Stimulated activated CD4-positive, alpha-beta T cell treated with anti-CD3 and anti-CD28 coated beads, Interleukin-1b, Interleukin-23, amount 100 ng/mL, for 1 hour (primary cell): ENCODE measurements at regions not wholly inside any gene's neighbourhood (a gene's known extent, or its start where the extent isn't known, plus 50 kb on each side); places are given as distances from the start of the nearest gene placed in this dataset.

Experiments
- DNase-seq, 2 donors: peaks; one replicate each; pipeline ENCODE4 v3.0.0-alpha.2; 2020; ENCODE audit warnings: low read depth in 2 of 2

GRCh38 chr3:102225407-102226132, 209.2 kb upstream of the ZPLD1 start:
- DNase-seq = no peak

GRCh38 chr3:102226463-102226862, 208.4 kb upstream of the ZPLD1 start:
- DNase-seq = no peak

- DNase-seq = peak; percentile 34 to 64
Measured at GRCh38 chr3:102229062-102229655, 205.7 kb upstream of the ZPLD1 start.

GRCh38 chr3:102230057-102230456, 204.8 kb upstream of the ZPLD1 start:
- no peak for DNase-seq

GRCh38 chr3:102233881-102234280, 200.9 kb upstream of the ZPLD1 start:
- no peak for DNase-seq

GRCh38 chr3:102235679-102236078, 199.1 kb upstream of the ZPLD1 start:
- no peak for DNase-seq

- no peak for DNase-seq
Measured at GRCh38 chr3:102237181-102237580, 197.6 kb upstream of the ZPLD1 start.

- DNase-seq = no peak
Measured at GRCh38 chr3:102237838-102238237, 197.0 kb upstream of the ZPLD1 start.

- no peak for DNase-seq
Measured at GRCh38 chr3:102238362-102238761, 196.5 kb upstream of the ZPLD1 start.

GRCh38 chr3:102240720-102241119, 194.1 kb upstream of the ZPLD1 start:
- DNase-seq = no peak

GRCh38 chr3:102248981-102249705, 185.7 kb upstream of the ZPLD1 start:
- DNase-seq = no peak

GRCh38 chr3:102255736-102256135, 179.1 kb upstream of the ZPLD1 start:
- no peak for DNase-seq

GRCh38 chr3:102258666-102259227, 176.1 kb upstream of the ZPLD1 start:
- no peak for DNase-seq

- no peak for DNase-seq
Measured at GRCh38 chr3:102259663-102260062, 175.2 kb upstream of the ZPLD1 start.

- no peak for DNase-seq
Measured at GRCh38 chr3:102265720-102266119, 169.1 kb upstream of the ZPLD1 start.

GRCh38 chr3:102269406-102269805, 165.4 kb upstream of the ZPLD1 start:
- DNase-seq = no peak

- no peak for DNase-seq
Measured at GRCh38 chr3:102290241-102290640, 144.6 kb upstream of the ZPLD1 start.

- DNase-seq = no peak
Measured at GRCh38 chr3:102295756-102296155, 139.1 kb upstream of the ZPLD1 start.

GRCh38 chr3:102297072-102297658, 137.7 kb upstream of the ZPLD1 start:
- no peak for DNase-seq

- no peak for DNase-seq
Measured at GRCh38 chr3:102299125-102299877, 135.5 kb upstream of the ZPLD1 start.

- DNase-seq = no peak
Measured at GRCh38 chr3:102301155-102301880, 133.5 kb upstream of the ZPLD1 start.
